ENCODE measurements at regions not wholly inside any gene's neighbourhood (a gene's known extent, or its start where the extent isn't known, plus 50 kb on each side); places are given as distances from the start of the nearest gene placed in this dataset.

- no peak overlapping the region for H3K4me3 ChIP-seq (ENCODE audit: control insufficient read depth, low read depth, low read length)
- no peak for TF ChIP-seq CTCF (IDR thresholded peaks at IDR 0.05; ENCODE audit: control insufficient read depth, insufficient read depth, low read depth, low read length, missing control alignments)
- no peak for DNase-seq (ENCODE audit: low read depth)
Observed at GRCh38 chr16:66166490-66166889, 200.0 kb upstream of the CDH5 start.

- no peak overlapping the region for H3K4me3 ChIP-seq (ENCODE audit: control insufficient read depth, low read depth, low read length)
- TF ChIP-seq CTCF (IDR thresholded peaks at IDR 0.05; ENCODE audit: control insufficient read depth, insufficient read depth, low read depth, low read length, missing control alignments) = no peak
Observed at GRCh38 chr16:66165879-66166278, 200.6 kb upstream of the CDH5 start.

GRCh38 chr16:66164581-66165247 is 201.8 kb upstream of the CDH5 start:
- DNase-seq (ENCODE audit: low read depth) = no peak
- no peak overlapping the region for H3K4me3 ChIP-seq (ENCODE audit: control insufficient read depth, low read depth, low read length)
- TF ChIP-seq CTCF (IDR thresholded peaks at IDR 0.05; ENCODE audit: control insufficient read depth, insufficient read depth, low read depth, low read length, missing control alignments) = no peak

More at GRCh38 chr16:66165879-66166278, 200.6 kb upstream of the CDH5 start:
- DNase-seq (ENCODE audit: low read depth) = no peak

- no peak for TF ChIP-seq CTCF (IDR thresholded peaks at IDR 0.05; ENCODE audit: control insufficient read depth, insufficient read depth, low read depth, low read length, missing control alignments)
- no peak overlapping the region for H3K4me3 ChIP-seq (ENCODE audit: control insufficient read depth, low read depth, low read length)
- no peak for DNase-seq (ENCODE audit: low read depth)
Observed at GRCh38 chr16:66162821-66163220, 203.7 kb upstream of the CDH5 start.

- no peak overlapping the region for H3K4me3 ChIP-seq (ENCODE audit: control insufficient read depth, low read depth, low read length)
- no peak for DNase-seq (ENCODE audit: low read depth)
- TF ChIP-seq CTCF (IDR thresholded peaks at IDR 0.05; ENCODE audit: control insufficient read depth, insufficient read depth, low read depth, low read length, missing control alignments) = no peak
Observed at GRCh38 chr16:66161942-66162341, 204.5 kb upstream of the CDH5 start.

GRCh38 chr16:66161269-66161668 is 205.2 kb upstream of the CDH5 start:
- no peak for DNase-seq (ENCODE audit: low read depth)
- H3K4me3 ChIP-seq (ENCODE audit: control insufficient read depth, low read depth, low read length) = no peak overlapping the region

More at GRCh38 chr16:66161269-66161668, 205.2 kb upstream of the CDH5 start:
- TF ChIP-seq CTCF (IDR thresholded peaks at IDR 0.05; ENCODE audit: control insufficient read depth, insufficient read depth, low read depth, low read length, missing control alignments) = no peak

Data from AG09309 (cell line).